Skeletal muscle tissue (tissue), 3 donors: ENCODE measurements at regions not wholly inside any gene's neighbourhood (a gene's known extent, or its start where the extent isn't known, plus 50 kb on each side); places are given as distances from the start of the nearest gene placed in this dataset.
"Not testable (repeated sequence)": the region's sequence is repeated elsewhere in the genome, so short reads cannot be mapped to it uniquely, and the experiment has no call there.

Experiments
- H3K27ac ChIP-seq: one replicate; pipeline ENCODE4 v1.7.0; 2013; ENCODE audit warnings: mild to moderate bottlenecking, low read depth, low read length, inconsistent platforms
- H3K27me3 ChIP-seq, 3 donors: one replicate each; pipeline ENCODE4 v1.7.0; 2013; ENCODE audit warnings: low read length in 3 of 3; ENCODE audit not compliant: control insufficient read depth in 3 of 3, insufficient read depth in 3 of 3
- H3K36me3 ChIP-seq, 3 donors: one replicate each; pipeline ENCODE4 v1.7.0; 2013; ENCODE audit warnings: low read length in 3 of 3; ENCODE audit not compliant: control insufficient read depth in 3 of 3, insufficient read depth in 3 of 3
- H3K4me1 ChIP-seq, 3 donors: one replicate each; pipeline ENCODE4 v1.7.0; 2013; ENCODE audit warnings: low read length in 3 of 3, mild to moderate bottlenecking in 3 of 3; ENCODE audit not compliant: control insufficient read depth in 3 of 3, insufficient read depth in 3 of 3
- H3K4me3 ChIP-seq, 3 donors: one replicate each; pipeline ENCODE4 v1.7.0; 2013; ENCODE audit warnings: low read length in 3 of 3
- H3K9ac ChIP-seq, 3 donors: one replicate each; pipeline ENCODE4 v1.7.0; 2013; ENCODE audit warnings: low read length in 3 of 3, mild to moderate bottlenecking in 3 of 3, moderate library complexity in 2 of 3, low read depth in 1 of 3
- H3K9me3 ChIP-seq, 3 donors: one replicate each; pipeline ENCODE4 v1.7.0; 2013; ENCODE audit warnings: low read length in 3 of 3; ENCODE audit not compliant: control insufficient read depth in 3 of 3
- donor health status: Osteomylitis.

DNA sequence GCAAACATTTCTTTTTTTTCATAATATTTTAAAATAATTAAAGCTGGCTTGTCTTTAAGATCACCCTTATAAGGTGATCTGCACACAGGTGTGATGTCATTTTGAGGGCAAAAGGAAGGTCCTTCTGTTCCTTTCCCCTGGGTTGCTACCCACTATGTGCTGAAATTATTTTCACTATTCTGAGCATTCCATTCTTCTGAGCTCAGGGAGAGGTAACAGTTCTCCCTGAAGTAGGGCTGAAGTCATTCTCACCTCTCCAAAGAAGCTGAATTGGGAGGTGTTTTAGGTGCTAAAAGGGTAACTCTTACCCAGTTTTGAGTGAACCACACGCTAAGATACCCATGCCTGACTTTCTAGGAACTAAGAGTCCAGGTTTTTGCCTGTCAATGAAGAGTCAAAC is 247.6 kb downstream of the SLC4A3 start:
- no peaks in the 10 kb centered on the region for H3K36me3 ChIP-seq
- no peaks in the 10 kb centered on the region for H3K4me1 ChIP-seq
- no peak overlapping the region for H3K4me3 ChIP-seq
- no peaks in the 10 kb centered on the region for H3K9me3 ChIP-seq
- no peak overlapping the region for H3K27ac ChIP-seq
- no peak overlapping the region for H3K9ac ChIP-seq
- H3K27me3 ChIP-seq: no peaks in the 10 kb centered on the region

GRCh38 chr2:219875986-219876385 is 248.6 kb downstream of the SLC4A3 start:
- H3K9ac ChIP-seq, H3K4me1 ChIP-seq, H3K27ac ChIP-seq, H3K9me3 ChIP-seq, H3K36me3 ChIP-seq, H3K27me3 ChIP-seq, H3K4me3 ChIP-seq: not testable (repeated sequence)

DNA sequence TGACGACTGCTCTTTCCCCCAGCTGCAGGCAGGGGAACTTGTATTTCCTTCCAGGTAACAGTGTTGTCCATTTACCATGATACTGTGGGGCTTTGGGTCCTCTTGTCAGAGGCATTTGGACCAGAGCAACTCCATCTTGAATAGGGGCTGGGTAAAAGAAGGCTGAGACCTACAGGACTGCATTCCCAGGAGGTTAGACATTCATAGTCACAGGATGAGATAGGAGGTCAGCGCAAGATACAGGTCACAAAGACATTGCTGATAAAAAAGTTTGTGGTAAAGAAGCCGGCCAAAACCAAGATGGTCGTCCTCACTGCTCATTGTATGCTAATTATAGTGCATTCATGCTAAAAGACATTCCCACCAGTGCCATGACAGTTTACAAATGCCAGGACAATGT is 249.5 kb downstream of the SLC4A3 start:
- no peaks in the 10 kb centered on the region for H3K9me3 ChIP-seq
- no peak overlapping the region for H3K9ac ChIP-seq
- no peaks in the 10 kb centered on the region for H3K4me1 ChIP-seq
- no peaks in the 10 kb centered on the region for H3K27me3 ChIP-seq
- H3K4me3 ChIP-seq: no peak overlapping the region
- no peak overlapping the region for H3K27ac ChIP-seq
- H3K36me3 ChIP-seq: no peaks in the 10 kb centered on the region

GRCh38 chr2:219877728-219878127 is 250.3 kb downstream of the SLC4A3 start:
- no peak overlapping the region for H3K27ac ChIP-seq
- H3K36me3 ChIP-seq: no peaks in the 10 kb centered on the region
- H3K27me3 ChIP-seq: no peaks in the 10 kb centered on the region
- H3K4me3 ChIP-seq: no peak overlapping the region
- no peaks in the 10 kb centered on the region for H3K9me3 ChIP-seq
- no peaks in the 10 kb centered on the region for H3K4me1 ChIP-seq
- no peak overlapping the region for H3K9ac ChIP-seq

DNA sequence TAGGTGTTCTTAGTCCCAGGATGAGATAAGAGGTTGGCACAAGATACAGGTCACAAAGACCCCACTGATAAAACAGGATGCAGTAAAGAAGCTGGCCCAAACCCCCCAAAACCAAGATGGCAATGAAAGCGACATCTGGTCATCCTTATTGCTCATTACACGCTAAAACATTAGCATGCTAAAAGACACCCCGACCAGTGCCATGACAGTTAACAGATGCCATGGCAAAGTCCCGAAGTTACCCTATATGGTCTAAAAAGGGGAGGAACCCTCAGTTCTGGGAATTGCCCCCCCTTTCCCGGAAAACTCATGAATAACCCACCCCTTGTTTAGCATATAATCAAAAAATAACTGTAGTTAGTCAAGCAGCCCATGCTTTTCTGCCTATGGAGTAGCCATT is 251.1 kb downstream of the SLC4A3 start:
- no peak overlapping the region for H3K4me3 ChIP-seq
- no peaks in the 10 kb centered on the region for H3K4me1 ChIP-seq
- H3K9ac ChIP-seq: no peak overlapping the region
- no peak overlapping the region for H3K27ac ChIP-seq
- H3K9me3 ChIP-seq: no peaks in the 10 kb centered on the region
- H3K36me3 ChIP-seq: no peaks in the 10 kb centered on the region
- no peaks in the 10 kb centered on the region for H3K27me3 ChIP-seq

GRCh38 chr2:219881851-219882250 is 254.4 kb downstream of the SLC4A3 start:
- Histone ChIP-seq H3K4me3 (no peak overlapping the region), H3K27me3 (no peaks in the 10 kb centered on the region), H3K4me1 (no peaks in the 10 kb centered on the region), H3K27ac (no peak overlapping the region), H3K36me3 (no peaks in the 10 kb centered on the region), H3K9ac (no peak overlapping the region), H3K9me3 (no peaks in the 10 kb centered on the region)

- Histone ChIP-seq H3K4me3 (no peak overlapping the region), H3K27ac (no peak overlapping the region), H3K36me3 (no peaks in the 10 kb centered on the region), H3K9ac (no peak overlapping the region), H3K27me3 (peaks cover 0 to 2% (median 0%) of the 10 kb centered on the region in 3 donors), H3K9me3 (no peaks in the 10 kb centered on the region), H3K4me1 (no peaks in the 10 kb centered on the region)
Observed at GRCh38 chr2:219886615-219887014, 259.2 kb downstream of the SLC4A3 start.

- Histone ChIP-seq H3K36me3 (no peaks in the 10 kb centered on the region), H3K9ac (no peak overlapping the region), H3K4me1 (no peaks in the 10 kb centered on the region), H3K9me3 (no peaks in the 10 kb centered on the region), H3K27ac (no peak overlapping the region), H3K27me3 (peaks cover 0 to 2% (median 0%) of the 10 kb centered on the region in 3 donors), H3K4me3 (no peak overlapping the region)
Observed at GRCh38 chr2:219887870-219888269, 260.4 kb downstream of the SLC4A3 start.

- Histone ChIP-seq H3K27me3 (peaks cover 0 to 2% (median 0%) of the 10 kb centered on the region in 3 donors), H3K9me3 (no peaks in the 10 kb centered on the region), H3K36me3 (no peaks in the 10 kb centered on the region), H3K4me3 (no peak overlapping the region), H3K4me1 (no peaks in the 10 kb centered on the region), H3K27ac (no peak overlapping the region), H3K9ac (no peak overlapping the region)
Observed at GRCh38 chr2:219893541-219893940, 266.1 kb downstream of the SLC4A3 start.

- Histone ChIP-seq H3K27me3 (no peaks in the 10 kb centered on the region), H3K9ac (no peak overlapping the region), H3K9me3 (no peaks in the 10 kb centered on the region), H3K36me3 (no peaks in the 10 kb centered on the region), H3K4me3 (no peak overlapping the region), H3K4me1 (no peaks in the 10 kb centered on the region), H3K27ac (no peak overlapping the region)
Observed at GRCh38 chr2:219897456-219897855, 270.0 kb downstream of the SLC4A3 start.

DNA sequence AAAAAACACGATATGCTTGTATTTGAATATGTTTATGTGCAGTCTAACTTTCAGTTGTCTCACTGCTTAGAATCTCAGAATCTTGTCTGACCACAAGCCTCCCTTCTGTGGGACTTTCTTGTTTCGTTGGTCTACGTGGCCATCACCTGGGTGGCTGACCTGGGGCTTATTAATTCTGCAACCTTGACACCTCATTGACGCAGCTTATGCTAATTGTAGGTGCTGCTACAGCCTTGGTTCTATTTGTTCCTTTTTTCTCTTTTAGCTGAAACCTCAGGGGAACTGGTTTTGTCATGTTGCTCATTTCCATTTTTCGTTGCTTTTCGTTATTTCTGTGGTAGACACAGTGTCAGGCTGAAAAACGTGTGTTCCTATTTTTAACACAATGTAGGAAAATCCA is 273.7 kb downstream of the SLC4A3 start:
- no peak overlapping the region for H3K27ac ChIP-seq
- H3K27me3 ChIP-seq: no peaks in the 10 kb centered on the region
- no peaks in the 10 kb centered on the region for H3K4me1 ChIP-seq
- H3K9ac ChIP-seq: no peak overlapping the region
- no peaks in the 10 kb centered on the region for H3K9me3 ChIP-seq
- no peaks in the 10 kb centered on the region for H3K36me3 ChIP-seq
- no peak overlapping the region for H3K4me3 ChIP-seq
